Vagina (tissue), 2 donors: ENCODE measurements at regions not wholly inside any gene's neighbourhood (a gene's known extent, or its start where the extent isn't known, plus 50 kb on each side); places are given as distances from the start of the nearest gene placed in this dataset.

Source experiments
- POLR2A ChIP-seq, 2 donors: fragments of 450-650 bp; IDR thresholded peaks; one replicate each; pipeline ENCODE4 v1.6.1; 2017; ENCODE audit warnings: antibody characterized with exemption in 2 of 2, mild to moderate bottlenecking in 2 of 2, moderate library complexity in 2 of 2
- TF ChIP-seq, protein P1 (sequence below), 3 experiments: fragments of 450-650 bp in 2 of 3; fragments of 200-600 bp in 1 of 3; sonication (generic) in 1 of 3; IDR thresholded peaks; one replicate each; pipeline ENCODE4 v1.5.1; 2017 to 2019; ENCODE audit warnings: antibody characterized with exemption in 3 of 3, mild to moderate bottlenecking in 2 of 3, moderate library complexity in 2 of 3

DNA sequence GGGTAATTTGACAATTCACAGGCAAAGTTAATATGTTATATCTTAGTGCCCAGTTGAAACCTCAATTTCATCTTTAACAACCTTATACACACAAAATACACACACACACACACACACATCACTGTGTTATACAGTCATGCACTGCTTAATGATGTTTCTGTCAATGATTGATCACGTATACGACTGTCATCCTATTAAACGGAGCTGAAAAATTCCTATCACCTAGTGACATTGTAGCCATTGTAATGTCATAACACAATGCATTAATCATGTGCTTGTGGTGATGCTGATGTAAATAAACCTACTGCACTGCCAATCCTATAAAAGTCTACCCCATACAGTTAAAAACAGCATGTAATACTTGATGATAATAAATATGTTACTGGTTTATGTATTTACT, 64.8 kb upstream of the HLA-E start:
- TF ChIP-seq, protein P1, sequence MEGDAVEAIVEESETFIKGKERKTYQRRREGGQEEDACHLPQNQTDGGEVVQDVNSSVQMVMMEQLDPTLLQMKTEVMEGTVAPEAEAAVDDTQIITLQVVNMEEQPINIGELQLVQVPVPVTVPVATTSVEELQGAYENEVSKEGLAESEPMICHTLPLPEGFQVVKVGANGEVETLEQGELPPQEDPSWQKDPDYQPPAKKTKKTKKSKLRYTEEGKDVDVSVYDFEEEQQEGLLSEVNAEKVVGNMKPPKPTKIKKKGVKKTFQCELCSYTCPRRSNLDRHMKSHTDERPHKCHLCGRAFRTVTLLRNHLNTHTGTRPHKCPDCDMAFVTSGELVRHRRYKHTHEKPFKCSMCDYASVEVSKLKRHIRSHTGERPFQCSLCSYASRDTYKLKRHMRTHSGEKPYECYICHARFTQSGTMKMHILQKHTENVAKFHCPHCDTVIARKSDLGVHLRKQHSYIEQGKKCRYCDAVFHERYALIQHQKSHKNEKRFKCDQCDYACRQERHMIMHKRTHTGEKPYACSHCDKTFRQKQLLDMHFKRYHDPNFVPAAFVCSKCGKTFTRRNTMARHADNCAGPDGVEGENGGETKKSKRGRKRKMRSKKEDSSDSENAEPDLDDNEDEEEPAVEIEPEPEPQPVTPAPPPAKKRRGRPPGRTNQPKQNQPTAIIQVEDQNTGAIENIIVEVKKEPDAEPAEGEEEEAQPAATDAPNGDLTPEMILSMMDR (IDR thresholded peaks at IDR 0.05) = no peak
- no peak for TF ChIP-seq POLR2A (IDR thresholded peaks at IDR 0.05)
